Activated T-cell treated with anti-CD3 and anti-CD28 coated beads, Interleukin-2, amount 50 U/mL, for 48 hours (primary cell): ENCODE measurements at regions not wholly inside any gene's neighbourhood (a gene's known extent, or its start where the extent isn't known, plus 50 kb on each side); places are given as distances from the start of the nearest gene placed in this dataset.

Experiments used
- DNase-seq, 2 experiments: peaks; one replicate each; pipeline ENCODE4 v3.0.0-alpha.2; 2020

DNA sequence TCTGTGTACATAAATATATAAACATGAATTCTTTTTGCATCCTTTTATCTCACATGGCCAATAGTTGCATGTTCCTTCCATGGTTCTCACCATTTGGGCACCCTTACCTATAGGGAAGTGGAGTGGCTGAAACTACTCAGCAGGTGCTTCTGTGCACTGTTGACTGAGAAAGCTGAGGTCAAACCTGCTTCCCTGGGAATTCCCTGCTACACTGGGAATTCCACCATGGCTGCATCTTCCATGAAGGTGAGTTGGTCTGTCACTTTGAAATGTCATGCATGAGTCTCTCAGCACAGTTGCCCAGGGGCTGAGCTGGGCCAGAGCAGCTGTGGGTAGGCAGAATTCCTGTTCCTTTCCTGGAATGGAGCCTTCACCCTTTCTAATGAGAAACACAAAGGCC is 193.8 kb upstream of the PRSS16 start:
- DNase-seq: no peak

DNA sequence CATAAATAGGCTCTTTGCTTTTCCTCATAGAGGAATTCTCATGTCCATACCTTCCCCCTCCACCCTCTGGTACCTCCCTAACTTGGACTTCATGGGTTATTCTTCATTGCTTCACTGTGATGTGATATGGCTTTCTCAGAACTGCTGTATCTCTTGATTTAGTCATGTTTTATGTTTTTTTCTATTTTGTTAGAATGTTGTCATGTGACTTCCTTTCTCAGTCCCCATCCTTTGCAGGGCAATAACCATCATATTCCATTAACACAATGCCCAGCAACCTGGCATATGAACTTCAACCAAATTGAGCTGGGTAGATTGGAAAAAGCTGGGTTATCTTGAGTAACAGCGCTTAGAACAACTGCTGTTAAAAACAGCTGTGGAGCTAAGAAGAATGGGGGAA is 190.9 kb upstream of the PRSS16 start:
- DNase-seq: no peak

DNA sequence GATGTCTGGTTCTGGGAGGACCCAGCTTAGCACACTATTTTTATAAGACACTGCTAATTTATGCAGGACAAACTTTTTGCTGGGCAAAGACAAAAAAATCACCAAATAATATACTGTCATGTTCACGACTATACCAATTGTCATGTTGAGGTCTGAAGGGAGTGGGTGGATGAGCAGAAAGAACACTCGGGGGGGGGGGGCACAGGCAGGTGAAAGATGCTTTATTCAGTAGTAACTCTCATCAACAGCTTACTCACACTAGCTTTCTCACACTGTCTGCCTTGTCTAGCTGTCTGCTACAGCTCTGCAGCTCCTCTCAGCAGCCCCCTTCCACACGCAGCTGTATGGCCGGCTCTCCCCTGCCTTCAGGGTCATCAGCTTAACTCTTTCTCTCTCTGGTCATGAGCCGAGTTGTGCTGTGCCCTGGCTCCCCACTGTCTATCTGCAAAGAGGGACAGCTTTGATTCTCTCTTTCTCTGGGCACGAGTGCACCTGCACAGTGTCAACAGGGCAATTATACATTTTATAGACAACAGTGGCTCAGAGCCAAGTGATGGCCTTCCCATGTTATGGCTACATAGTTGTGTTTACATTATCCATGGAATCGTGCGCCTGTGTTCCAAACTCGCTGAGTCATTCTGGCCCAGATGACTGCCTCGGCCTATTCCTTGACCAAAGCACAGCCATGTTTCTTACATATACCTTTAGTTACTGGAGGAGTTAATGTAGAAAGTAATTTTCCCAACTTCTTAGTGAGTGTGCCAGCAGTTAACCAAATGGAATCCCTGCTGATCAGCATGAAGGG is 187.7 kb upstream of the PRSS16 start:
- DNase-seq: no peak

DNA sequence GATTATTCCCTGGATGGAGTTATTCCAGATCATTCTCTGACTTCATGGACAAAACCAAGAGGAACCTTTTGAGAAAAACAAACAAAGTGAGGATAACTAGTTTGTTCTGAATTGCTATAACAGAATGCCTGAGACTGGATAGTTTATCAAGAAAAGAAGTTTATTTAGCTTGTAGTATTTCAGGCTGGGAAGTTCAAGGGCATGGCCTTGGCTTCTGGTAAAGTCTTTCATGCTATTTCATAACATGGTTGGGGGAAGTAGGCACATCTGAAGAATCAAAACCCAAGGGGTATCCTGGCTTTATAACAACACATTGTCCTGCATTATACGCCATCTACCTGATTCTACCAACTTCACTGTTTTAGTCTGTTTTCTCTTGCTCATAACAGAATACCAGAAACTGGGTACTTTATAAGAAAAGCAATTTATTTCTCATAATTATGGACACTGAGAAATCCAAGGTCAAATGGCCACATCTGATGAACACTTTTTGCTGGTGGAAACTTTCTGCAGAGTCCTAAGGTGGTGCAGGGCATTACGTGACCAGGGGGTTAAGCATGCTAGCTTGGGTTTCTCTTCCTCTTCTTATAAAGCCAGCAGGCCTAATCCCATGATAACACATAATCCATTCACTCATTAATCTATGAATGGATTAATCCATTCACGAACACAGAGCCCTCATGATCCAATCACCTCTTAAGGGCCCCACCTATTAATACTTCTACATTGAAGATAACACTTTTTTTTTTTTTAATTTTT is 186.1 kb upstream of the PRSS16 start:
- DNase-seq: no peak

DNA sequence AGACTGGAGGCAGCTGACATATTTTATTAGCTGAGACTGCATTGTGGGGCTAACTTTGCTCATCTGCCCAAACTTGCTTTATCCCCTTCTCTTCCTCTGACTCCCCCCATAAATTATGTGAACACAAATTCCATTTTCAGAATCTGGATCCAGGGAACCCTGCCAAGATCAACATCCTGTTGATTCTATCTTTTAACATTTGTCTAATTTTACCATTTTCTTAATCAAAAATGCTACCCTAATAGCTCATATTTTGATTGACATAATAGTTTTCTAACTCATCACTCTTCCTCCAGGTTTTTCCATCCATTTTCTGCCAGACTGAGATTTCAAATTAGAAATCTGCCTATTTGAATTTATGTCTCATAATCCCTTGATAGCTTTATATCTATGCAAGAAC is 184.7 kb upstream of the PRSS16 start:
- DNase-seq: no peak

DNA sequence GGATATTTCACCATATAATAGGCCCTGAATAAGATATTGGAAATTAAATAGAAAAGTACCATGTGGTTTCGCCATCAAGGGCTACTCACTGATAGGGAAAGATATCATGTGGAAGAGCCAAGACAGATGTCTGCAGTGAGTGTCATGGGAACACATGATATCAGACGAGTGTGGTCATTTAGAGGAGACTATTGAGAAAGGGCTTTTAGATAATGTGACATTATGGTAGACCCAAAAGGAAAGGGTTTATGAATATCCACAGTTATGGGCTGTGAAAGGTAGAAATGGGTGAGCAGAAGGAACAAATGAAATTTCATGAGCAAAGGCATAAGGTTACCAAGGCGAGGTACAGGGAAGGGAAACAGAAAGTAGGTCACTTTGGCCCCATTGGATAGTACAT is 182.3 kb upstream of the PRSS16 start:
- no peak for DNase-seq

DNA sequence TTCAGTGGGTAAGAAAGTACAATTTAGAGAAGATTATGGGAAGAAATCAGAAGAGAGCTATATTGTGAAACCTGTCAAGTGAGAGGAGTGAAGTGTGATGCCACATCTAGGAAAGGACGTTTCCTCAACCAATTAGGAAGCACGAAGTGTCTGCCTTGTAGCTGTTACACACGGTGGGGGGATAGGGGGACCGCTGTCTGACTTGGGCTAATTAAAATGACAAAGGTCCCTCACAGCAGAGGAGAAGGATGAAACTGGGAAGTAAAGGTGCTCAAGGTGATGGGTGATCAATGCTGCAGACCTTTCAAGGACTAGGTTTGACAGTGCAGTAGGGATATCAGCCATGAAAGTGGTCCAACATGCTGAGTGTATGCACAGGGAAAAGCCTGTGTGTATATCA is 181.1 kb upstream of the PRSS16 start:
- DNase-seq: no peak

DNA sequence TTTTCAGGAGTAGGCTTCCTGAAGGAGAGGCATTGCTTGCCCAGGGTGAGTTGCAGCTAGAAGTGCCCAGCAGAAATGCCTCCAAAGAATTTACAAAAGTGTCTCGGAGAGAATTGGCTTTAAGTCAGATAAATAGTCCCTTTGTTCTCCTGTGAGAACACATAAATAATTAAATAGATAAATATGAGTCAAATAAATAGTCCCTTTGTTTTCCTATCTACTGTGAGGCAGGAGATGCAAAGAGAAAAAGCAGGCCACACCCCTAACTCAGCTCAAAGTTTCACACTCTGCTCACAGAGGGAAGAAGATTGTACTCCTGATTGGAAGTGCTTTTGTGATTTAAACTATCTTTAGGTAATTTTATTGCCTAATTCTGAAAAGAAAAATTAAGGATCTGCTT is 180.7 kb upstream of the PRSS16 start:
- DNase-seq: no peak

DNA sequence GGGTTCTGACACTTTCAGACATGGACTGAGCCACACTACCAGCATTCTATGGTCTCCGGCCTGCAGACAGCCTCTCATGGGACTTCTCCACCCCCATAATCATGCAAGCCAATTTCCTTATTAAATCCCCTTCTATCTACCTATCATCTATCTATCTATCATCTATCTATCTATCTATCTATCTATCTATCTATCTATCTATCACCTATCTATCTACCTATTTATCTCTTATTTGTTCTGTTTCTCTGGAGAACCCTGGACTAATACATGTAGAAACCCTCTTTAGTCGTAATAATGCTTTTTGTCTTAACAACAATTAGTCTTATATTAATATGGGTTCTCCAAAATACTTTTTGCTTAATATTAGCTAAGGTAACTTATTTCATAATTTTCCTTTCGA is 174.1 kb upstream of the PRSS16 start:
- DNase-seq: no peak

DNA sequence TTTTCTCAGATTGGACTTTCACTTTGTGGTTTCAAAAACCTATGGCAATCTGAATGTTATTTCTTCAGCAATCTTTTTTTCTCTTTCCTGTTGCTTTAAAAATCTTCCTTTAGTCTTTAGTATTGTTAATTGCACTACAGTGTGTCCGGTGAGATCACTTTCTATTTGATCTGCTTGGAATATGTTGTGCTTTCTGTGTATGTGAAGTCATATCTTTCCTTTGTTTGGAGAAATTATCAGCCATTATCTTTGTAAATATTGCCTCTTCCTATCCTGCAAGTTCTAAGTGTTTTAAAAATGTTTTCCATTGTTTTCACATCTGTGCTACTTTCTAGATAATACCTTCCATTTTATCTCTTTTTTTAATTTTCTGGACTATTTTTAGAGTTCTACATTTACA is 171.4 kb upstream of the PRSS16 start:
- no peak for DNase-seq

DNA sequence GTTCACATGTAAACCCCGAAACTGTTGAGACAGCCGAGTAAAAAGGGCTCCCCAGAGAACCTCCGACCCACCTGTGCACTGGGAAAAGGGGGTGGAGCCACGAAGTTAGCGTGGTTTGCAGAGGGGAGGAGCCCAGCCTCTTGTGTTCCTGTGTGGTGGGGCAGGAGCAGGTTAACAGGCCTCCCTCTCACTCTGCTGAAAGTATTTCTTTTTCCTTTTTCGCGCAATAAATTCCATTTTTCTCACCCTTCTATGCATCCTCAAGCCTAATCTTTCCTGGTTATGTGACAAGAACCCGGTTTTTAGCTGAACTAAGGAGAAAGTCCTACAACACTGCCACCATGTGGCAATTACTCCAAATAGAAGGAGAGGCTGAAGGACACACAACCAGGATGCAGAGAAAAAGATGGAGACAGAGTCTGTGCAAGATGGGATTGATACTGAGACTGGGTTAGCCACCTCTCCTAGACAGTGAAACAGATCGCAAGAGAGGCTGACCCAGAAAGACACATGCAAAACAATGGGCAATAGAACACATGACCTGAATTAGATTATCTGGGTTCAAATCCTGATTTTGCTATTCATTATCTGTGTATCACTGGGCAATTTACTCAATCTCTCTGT is 168.7 kb upstream of the PRSS16 start:
- peak; percentile 52 to 57 for DNase-seq

DNA sequence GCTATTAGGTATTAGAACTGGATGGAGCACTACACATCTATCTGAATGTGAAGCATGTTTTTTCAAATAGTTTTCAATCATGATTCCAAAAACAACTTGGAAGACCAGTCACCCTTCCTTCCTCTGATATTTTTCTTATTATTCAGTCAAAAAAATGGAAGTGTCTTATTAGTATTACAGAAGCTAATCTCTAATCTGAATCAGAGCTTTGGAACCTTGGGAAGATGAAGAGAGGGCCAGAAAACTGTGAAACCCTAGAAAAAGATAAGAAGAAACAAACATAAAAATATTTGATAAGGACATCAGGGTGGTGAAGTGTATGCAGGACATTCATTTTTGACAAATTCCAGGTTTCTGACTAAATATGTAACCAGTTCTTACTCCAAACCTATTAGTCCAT is 166.3 kb upstream of the PRSS16 start:
- DNase-seq: no peak

DNA sequence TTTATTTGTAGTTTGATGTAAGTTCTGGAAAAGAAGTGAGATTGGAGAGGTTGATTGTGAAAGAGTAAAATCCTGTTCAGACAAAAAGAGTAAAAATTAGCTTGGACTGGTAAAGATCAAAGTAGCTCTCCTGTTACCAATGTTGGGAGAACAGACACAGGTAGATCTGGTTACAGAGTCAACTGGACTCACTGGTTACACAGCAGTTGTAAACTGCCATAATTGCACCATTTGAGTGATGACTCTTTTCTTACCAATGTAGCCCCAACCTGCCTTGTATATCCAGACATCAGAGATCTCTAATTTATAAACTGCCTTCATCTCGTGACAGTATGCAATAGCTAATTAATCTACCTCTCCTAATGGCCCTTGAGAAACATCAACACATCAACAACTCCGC is 165.6 kb upstream of the PRSS16 start:
- no peak for DNase-seq

DNA sequence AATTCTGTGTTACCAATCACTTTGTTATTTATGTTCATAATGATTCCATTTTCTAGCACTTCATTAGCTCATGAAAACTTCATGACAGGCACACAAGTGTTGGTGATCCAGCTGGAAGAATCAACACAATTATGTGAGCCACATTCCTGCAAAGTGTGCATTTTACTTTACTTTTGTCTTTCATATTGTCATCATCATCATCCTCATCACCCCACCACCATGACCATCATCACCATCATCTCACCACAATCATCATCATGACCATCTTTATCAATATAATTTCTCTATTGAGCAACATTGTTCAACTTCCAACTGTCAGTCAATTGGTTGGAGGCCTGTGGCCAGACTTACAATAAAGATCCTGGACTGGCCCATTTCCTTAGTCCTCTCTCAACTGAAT is 159.4 kb upstream of the PRSS16 start:
- no peak for DNase-seq

DNA sequence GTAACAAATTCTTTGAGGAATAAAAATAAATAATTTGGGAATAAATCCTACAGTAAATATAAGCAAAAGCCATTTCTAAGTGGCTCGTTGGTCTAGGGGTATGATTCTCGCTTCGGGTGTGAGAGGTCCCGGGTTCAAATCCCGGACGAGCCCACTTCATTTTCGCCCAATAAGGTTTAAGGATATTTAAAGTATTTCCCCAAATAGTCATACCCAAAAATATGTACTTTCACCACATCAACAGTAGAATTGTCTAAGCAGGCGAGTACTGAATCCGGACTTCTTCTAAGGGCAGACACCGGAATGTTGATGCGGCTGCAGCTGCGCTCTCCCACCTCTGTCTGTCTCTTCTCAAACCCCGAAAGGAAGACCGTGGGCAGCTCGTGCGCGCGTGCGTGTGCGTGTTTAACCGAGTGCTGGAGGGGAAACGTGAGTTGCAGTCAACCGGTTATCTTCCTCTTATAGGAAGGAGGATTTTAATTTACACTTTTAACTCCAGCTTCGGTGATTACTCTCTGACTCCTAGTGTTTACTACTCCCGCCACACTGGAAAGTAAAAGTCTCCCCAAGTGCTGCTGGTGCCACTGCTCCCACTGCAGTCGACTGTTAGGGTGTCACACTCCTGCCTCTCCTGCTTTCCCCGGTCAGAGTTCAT is 155.7 kb upstream of the PRSS16 start:
- DNase-seq: peak; percentile 63 to 64

DNA sequence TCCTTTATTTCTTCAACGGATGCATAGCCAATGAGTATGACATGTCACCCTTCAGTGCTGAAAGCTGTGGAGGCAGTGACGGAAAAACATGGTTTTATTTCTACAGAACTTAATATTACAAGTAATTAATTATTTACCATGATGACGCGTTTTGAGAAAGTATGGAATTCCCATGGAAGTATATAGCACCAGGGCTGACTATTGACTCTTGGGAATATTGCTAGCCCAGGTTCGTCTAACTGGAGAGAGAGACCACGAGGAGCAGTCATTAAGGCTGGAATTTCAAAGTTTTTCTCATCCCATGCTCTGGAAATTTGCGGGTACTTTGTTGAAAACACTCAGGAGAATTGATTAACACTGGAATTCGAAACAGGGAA is 155.2 kb upstream of the PRSS16 start:
- no peak for DNase-seq

DNA sequence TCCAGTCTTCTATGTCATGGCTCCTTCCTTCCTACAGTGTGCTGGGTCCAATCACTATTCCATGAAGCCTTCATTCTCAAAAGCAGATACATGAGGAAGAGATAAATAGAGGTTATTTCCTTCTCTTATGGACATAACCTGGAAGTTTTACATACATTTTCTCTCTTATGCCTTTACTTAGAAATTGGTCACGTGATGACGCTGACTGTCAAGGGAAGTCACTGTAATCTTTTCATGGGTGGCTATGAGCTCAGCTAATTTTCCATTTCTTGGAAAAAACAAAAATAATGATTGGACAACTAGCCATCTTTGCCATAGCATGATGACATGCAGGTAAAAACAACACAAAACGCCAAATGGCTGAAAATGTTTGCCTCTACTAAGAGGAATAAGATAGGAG is 151.6 kb upstream of the PRSS16 start:
- DNase-seq: no peak

DNA sequence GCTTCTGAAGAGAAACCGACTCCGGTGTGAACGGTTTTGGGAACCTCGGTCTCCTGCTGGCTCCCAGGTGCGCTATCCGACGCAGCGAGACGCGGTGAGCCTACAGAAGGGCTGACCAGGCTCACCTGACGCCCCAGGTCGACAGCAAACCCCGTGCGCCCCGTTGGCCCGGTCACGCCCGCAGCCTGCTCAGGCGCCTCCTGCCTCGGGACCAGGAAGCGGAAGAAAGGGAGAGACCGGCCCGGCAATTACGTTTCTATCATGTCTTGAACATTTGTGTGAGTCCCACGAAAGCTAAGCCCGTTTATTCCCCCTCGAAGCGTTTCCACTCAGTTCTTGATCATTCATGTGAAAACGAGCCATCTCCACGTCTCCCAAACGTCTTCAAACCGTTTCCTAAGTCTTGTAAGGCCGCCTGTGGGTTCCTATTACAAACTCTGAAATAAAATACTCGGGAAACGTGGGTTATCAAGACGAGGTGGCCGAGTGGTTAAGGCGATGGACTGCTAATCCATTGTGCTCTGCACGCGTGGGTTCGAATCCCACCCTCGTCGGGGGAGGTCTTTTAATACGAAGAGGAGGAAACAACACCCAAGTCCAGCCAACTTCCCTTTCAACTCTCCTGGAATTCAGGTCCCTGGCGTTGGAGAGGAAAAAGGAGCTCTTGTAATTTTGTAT is 150.5 kb upstream of the PRSS16 start:
- DNase-seq: peak; percentile 72 to 73

DNA sequence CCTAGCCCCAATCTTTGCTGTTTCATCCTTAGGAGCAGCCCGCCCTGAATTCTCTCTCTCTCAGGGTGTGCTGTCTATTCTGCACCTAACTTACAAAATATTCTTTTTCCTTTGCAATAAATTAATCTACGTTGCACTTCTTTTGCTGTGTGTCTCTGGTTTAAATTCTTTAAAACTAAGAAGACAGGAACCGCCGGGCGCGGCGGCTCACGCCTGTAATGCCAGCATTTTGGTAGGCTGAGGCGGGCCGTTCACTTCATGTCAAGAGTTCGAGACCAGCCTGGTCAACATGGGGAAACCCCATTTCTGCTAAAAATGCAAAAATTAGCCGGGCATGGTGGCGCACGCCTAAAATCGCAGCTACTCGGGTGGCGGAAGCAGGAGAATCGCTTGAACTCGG is 148.5 kb upstream of the PRSS16 start:
- DNase-seq: no peak

DNA sequence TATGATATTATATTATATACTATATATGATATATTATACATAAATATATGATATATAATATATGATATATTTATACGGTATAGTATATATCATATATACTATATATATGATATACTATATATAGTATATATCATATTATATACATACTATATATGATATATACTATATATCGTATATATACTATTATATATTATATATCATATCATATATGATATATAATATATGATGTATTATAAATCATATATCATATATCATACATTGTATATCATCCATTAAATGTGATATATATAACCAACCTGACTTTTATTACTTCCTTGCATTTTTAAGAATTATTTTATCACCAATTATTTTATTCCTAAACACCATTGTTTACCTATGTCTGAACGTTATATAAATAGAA is 146.6 kb upstream of the PRSS16 start:
- no peak for DNase-seq

DNA sequence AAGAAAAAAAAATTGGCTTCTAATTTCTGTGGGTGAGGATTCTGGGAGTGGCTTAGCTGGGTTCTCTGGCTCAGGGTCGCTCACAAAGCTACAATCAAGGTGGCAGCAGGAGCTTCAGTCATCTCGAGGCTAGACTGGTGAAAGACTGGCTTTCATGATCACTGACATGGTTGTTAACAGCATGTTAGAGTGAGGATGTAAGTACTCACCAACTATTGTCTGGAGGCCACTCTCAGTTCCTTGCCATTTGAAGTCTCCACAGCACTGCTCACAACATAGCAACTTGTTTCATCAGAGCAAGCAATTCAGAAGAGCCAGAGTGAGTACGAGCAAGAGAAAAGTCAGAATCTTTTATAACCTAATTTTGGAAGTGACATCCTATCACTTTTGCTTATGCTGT is 145.7 kb upstream of the PRSS16 start:
- DNase-seq: no peak

DNA sequence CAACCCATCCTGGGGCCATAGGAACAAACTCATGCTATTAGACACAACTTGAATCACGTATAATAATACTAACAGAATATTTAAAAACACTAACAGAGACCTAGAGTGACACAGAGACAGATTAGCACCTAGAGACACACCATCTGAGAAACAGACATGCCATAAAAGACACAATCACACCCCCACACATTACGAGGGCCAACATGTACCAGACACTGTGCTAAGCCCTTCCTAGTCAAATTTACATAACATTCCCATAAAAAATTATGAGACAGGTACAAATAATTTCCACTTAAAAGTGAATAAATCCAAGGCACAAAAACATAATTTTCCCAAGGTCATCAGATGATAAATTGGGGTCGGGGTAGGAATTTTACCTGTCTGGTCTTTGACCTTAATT is 141.1 kb upstream of the PRSS16 start:
- no peak for DNase-seq

DNA sequence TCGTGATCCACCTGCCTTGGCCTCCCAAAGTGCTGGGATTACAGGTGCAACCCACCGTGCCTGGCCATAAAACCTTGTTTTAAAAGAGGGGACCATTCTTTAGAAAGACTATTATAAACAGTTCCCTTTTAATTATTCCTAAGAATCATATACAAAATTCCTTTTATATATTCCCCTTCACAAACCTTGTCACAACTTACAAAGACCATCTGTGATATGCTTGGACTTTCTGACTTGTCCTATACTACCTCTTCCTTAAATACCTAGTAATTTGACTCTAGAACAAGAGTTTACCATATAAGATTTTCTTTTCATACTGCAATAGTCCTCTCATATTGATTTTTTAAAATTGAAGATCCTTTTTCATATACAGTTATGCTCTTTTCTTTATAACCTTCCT is 135.8 kb upstream of the PRSS16 start:
- no peak for DNase-seq
